HG03521 (cell line): ENCODE measurements at regions not wholly inside any gene's neighbourhood (a gene's known extent, or its start where the extent isn't known, plus 50 kb on each side); places are given as distances from the start of the nearest gene placed in this dataset.

Experiments
- ATAC-seq: cut with Tn5 transposase; IDR thresholded peaks from one replicate; pipeline ENCODE4 v1.9.1; 2021; ENCODE audit warnings: mild to moderate bottlenecking, moderate library complexity; ENCODE audit not compliant: unreplicated experiment

- ATAC-seq, result no peak
These were observed 50.6 kb upstream of the LOC128125822 start for GRCh38 chr6:63521475-63522210.
